IMR-90 (cell line): ENCODE measurements at regions not wholly inside any gene's neighbourhood (a gene's known extent, or its start where the extent isn't known, plus 50 kb on each side); places are given as distances from the start of the nearest gene placed in this dataset.

Experiments used
- ATAC-seq: fragments of 200-7000 bp; cut with Tn5 transposase; 2 replicates; pipeline ENCODE4 v1.9.1; 2020; ENCODE audit warnings: low read depth, mild to moderate bottlenecking, moderate library complexity
- BruUV-seq: library from RNA; stranded (reverse); fragments of 400-500 nt; replicated peaks from 2 replicates; lab custom pipeline; 2021; lab: Mats Ljungman, UMichigan
- CTCF ChIA-PET: fragments of 300-600 bp; formaldehyde crosslinking; extraction: SDS; loops from one replicate; lab custom pipeline; 2021; ENCODE audit warnings: antibody characterized with exemption; lab: Yijun Ruan, JAX
- POLR2A ChIA-PET: fragments of 300-600 bp; sonication (Branson Sonifier 250); formaldehyde crosslinking; loops from one replicate; lab custom pipeline; 2022; ENCODE audit warnings: antibody characterized with exemption; ENCODE audit not compliant: unreplicated experiment; lab: Charles Lee
- DNase-seq: peaks from one replicate; pipeline ENCODE4 v3.0.0; 2013
- H2AFZ ChIP-seq: replicated peaks from 2 replicates; pipeline ENCODE3; 2013; ENCODE audit warnings: low read length, mild to moderate bottlenecking; ENCODE audit not compliant: poor library complexity
- H2AK5ac ChIP-seq: 2 replicates; pipeline ENCODE4 v1.6.1; 2013; ENCODE audit warnings: low read depth, low read length, inconsistent platforms
- H2AK9ac ChIP-seq: replicated peaks from 2 replicates; pipeline ENCODE3; 2013; ENCODE audit warnings: mild to moderate bottlenecking, low read depth, low read length, moderate library complexity; ENCODE audit not compliant: poor library complexity
- H2BK120ac ChIP-seq: 2 replicates; pipeline ENCODE4 v1.6.1; 2013; ENCODE audit warnings: low read depth, low read length, inconsistent platforms
- H2BK15ac ChIP-seq: 3 replicates; pipeline ENCODE4 v1.6.1; 2013; ENCODE audit warnings: low read depth, low read length, inconsistent platforms
- H2BK20ac ChIP-seq: 2 replicates; pipeline ENCODE4 v1.6.1; 2013; ENCODE audit warnings: low read depth, mild to moderate bottlenecking, inconsistent platforms, low read length, moderate library complexity
- H2BK5ac ChIP-seq: 2 replicates; pipeline ENCODE4 v1.6.1; 2013; ENCODE audit warnings: mild to moderate bottlenecking, low read depth, low read length, inconsistent platforms; ENCODE audit not compliant: poor library complexity, severe bottlenecking
- H3K14ac ChIP-seq: replicated peaks from 2 replicates; pipeline ENCODE4 v1.6.1; 2013; ENCODE audit warnings: low read depth, low read length, inconsistent platforms
- H3K18ac ChIP-seq: 2 replicates; pipeline ENCODE4 v1.6.1; 2013; ENCODE audit warnings: low read depth, low read length, control low read depth
- H3K23ac ChIP-seq: 2 replicates; pipeline ENCODE4 v1.6.1; 2013; ENCODE audit warnings: low read depth, low read length, inconsistent platforms
- H3K27ac ChIP-seq: 2 replicates; pipeline ENCODE4 v1.5.1; 2013; ENCODE audit warnings: mild to moderate bottlenecking, control low read depth, low read length; ENCODE audit not compliant: insufficient read depth
- H3K27me3 ChIP-seq: 2 replicates; pipeline ENCODE4 v1.6.1; 2013; ENCODE audit warnings: low read length; ENCODE audit not compliant: control insufficient read depth, insufficient read depth
- H3K36me3 ChIP-seq: 2 replicates; pipeline ENCODE4 v1.6.1; 2013; ENCODE audit warnings: low read length, mixed read lengths; ENCODE audit not compliant: control insufficient read depth, insufficient read depth
- H3K4ac ChIP-seq: 2 replicates; pipeline ENCODE4 v1.6.1; 2013; ENCODE audit warnings: low read depth, low read length, inconsistent platforms
- H3K4me1 ChIP-seq: 2 replicates; pipeline ENCODE4 v1.6.1; 2013; ENCODE audit warnings: low read length, mixed read lengths; ENCODE audit not compliant: control insufficient read depth, insufficient read depth
- H3K4me2 ChIP-seq: 2 replicates; pipeline ENCODE4 v1.6.1; 2013; ENCODE audit warnings: low read depth, mild to moderate bottlenecking, control low read depth, low read length, moderate library complexity
- H3K4me3 ChIP-seq: 2 replicates; pipeline ENCODE4 v1.5.1; 2013; ENCODE audit warnings: low read depth, mild to moderate bottlenecking, control low read depth, low read length, moderate library complexity; ENCODE audit not compliant: insufficient read depth
- H3K56ac ChIP-seq: 2 replicates; pipeline ENCODE4 v1.6.1; 2013; ENCODE audit warnings: low read length, inconsistent platforms; ENCODE audit not compliant: insufficient read depth; ENCODE audit errors: extremely low read depth
- H3K79me1 ChIP-seq, 2 experiments: 2 replicates each; pipeline ENCODE4 v1.6.1; 2013; ENCODE audit warnings: low read length in 2 of 2, inconsistent platforms in 1 of 2, low read depth in 1 of 2
- H3K9ac ChIP-seq: 2 replicates; pipeline ENCODE4 v1.6.1; 2013; ENCODE audit warnings: low read depth, low read length, control low read depth
- H3K9me1 ChIP-seq: 2 replicates; pipeline ENCODE4 v1.6.1; 2013; ENCODE audit warnings: low read length, inconsistent platforms; ENCODE audit not compliant: insufficient read depth
- H3K9me3 ChIP-seq: 2 replicates; pipeline ENCODE4 v1.6.1; 2013; ENCODE audit warnings: low read length; ENCODE audit not compliant: control insufficient read depth, insufficient read depth
- H4K20me1 ChIP-seq: 2 replicates; pipeline ENCODE4 v1.6.1; 2013; ENCODE audit warnings: low read length, inconsistent platforms; ENCODE audit not compliant: insufficient read depth
- H4K5ac ChIP-seq: 2 replicates; pipeline ENCODE4 v1.6.1; 2013; ENCODE audit warnings: mild to moderate bottlenecking, low read depth, low read length, control low read depth
- H4K8ac ChIP-seq, 2 experiments: 2 replicates each; pipeline ENCODE4 v1.6.1; 2013; ENCODE audit warnings: low read depth in 2 of 2, low read length in 2 of 2, control low read depth in 1 of 2, inconsistent platforms in 1 of 2
- H4K91ac ChIP-seq: 2 replicates; pipeline ENCODE4 v1.6.1; 2013; ENCODE audit warnings: low read depth, low read length, inconsistent platforms; ENCODE audit not compliant: insufficient read depth
- CEBPB ChIP-seq: IDR thresholded peaks from 2 replicates; pipeline ENCODE4 v1.6.1; 2012; ENCODE audit warnings: low read depth, low read length, improper control_type of control experiment
- FOS ChIP-seq: fragments of 150-350 bp; IDR thresholded peaks from 2 replicates; pipeline ENCODE4 v1.6.1; 2016; ENCODE audit warnings: low read depth, low read length
- MAZ ChIP-seq: IDR thresholded peaks from 2 replicates; pipeline ENCODE4 v1.6.1; 2012; ENCODE audit warnings: low read depth, mild to moderate bottlenecking, low read length, improper control_type of control experiment, moderate library complexity, borderline replicate concordance
- MXI1 ChIP-seq: IDR thresholded peaks from 2 replicates; pipeline ENCODE4 v1.6.1; 2012; ENCODE audit warnings: low read depth, mild to moderate bottlenecking, low read length, moderate library complexity, borderline replicate concordance
- POLR2A ChIP-seq: IDR thresholded peaks from 2 replicates; pipeline ENCODE4 v1.6.1; 2012; ENCODE audit warnings: mild to moderate bottlenecking, low read depth, low read length
- RAD21 ChIP-seq: IDR thresholded peaks from 2 replicates; pipeline ENCODE4 v1.6.1; 2012; ENCODE audit warnings: low read length, improper control_type of control experiment
- RCOR1 ChIP-seq: IDR thresholded peaks from 2 replicates; pipeline ENCODE4 v1.6.1; 2012; ENCODE audit warnings: mild to moderate bottlenecking, low read length, improper control_type of control experiment; ENCODE audit not compliant: insufficient replicate concordance
- RFX5 ChIP-seq: IDR thresholded peaks from 2 replicates; pipeline ENCODE4 v1.8.0; 2012; ENCODE audit warnings: low read depth, mild to moderate bottlenecking, low read length, moderate library complexity
- SMC3 ChIP-seq: fragments of 150-350 bp; IDR thresholded peaks from 2 replicates; pipeline ENCODE4 v1.6.1; 2016; ENCODE audit warnings: low read depth, mild to moderate bottlenecking, antibody characterized with exemption, low read length, moderate library complexity
- WGBS, 2 experiments: methylation state at CpG; one replicate each; pipeline versions ENCODE4 v1.1.5 to v1.1.7; 2013; ENCODE audit warnings: missing lambda C conversion rate in 2 of 2; ENCODE audit not compliant: insufficient read length in 1 of 2; ENCODE audit errors: extremely low coverage in 2 of 2; 5-methylcytosine and 5-hydroxymethylcytosine counted together
- dilution Hi-C: fragments of 300-500 bp; cut with HindIII; formaldehyde crosslinking; loops from one replicate; pipeline ENCODE4 v1.14.3; 2018; ENCODE audit warnings: low sequenced_read_pairs; ENCODE audit not compliant: unreplicated experiment
- in situ Hi-C: fragments of 300-500 bp; cut with MboI; formaldehyde crosslinking; loops from 3 replicates; pipeline ENCODE4 v1.14.3; 2019; ENCODE audit warnings: low sequenced_read_pairs, inconsistent platforms, mixed read lengths
- intact Hi-C: fragments of 100-400 bp; cut with micrococcal nuclease; formaldehyde crosslinking; loops from 2 replicates; pipeline ENCODE4 v1.10.0; 2022
- TF ChIP-seq, protein P1 (sequence below): fragments of 150-350 bp; IDR thresholded peaks from 2 replicates; pipeline ENCODE4 v1.6.1; 2016; ENCODE audit warnings: low read depth, mild to moderate bottlenecking, low read length, moderate library complexity, borderline replicate concordance
- TF ChIP-seq, protein P2 (sequence below): conservative IDR thresholded peaks from 2 replicates; pipeline ENCODE4 v1.5.1; 2012; ENCODE audit warnings: mild to moderate bottlenecking, low read depth, low read length, improper control_type of control experiment
- TF ChIP-seq, protein P3 (sequence below): fragments of 150-350 bp; IDR thresholded peaks from 2 replicates; pipeline ENCODE4 v1.6.1; 2017; ENCODE audit warnings: mild to moderate bottlenecking, antibody characterized with exemption, low read length, low read depth

DNA sequence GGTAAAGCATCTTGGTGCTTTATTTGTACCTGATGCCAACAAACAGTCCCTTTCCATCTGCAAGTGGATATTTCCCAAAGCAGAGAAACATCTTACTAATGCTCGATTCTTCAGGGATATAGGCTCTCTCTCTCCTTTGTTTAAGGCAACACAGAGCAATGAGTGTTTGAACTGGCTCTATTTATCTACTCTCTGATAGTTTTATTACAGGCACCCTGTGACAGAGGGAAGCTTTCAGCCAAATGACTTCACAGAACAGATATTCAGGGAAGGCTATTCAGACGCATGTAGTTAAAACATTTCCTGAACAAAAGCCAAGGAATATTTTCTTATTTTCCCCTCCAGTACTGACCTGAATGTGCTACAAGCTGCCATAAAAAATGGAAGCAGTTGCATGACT is 141.8 kb downstream of the YIPF5 start:
- H3K4me2 ChIP-seq: peak overlapping the region; percentile 88
- H2AK5ac ChIP-seq: no peak overlapping the region
- 0 out of 2 replicates have a peak overlapping the region, but pooled peaks have one; percentile 11 for H4K91ac ChIP-seq
- no peak overlapping the region for H3K56ac ChIP-seq
- H4K5ac ChIP-seq: peak overlapping the region; percentile 68; the same call in 1 of the 2 replicates
- peaks cover 10% of the 10 kb centered on the region for H3K4me1 ChIP-seq
- H2BK15ac ChIP-seq: no peak overlapping the region; the same call in 1 of the 3 replicates
- H4K20me1 ChIP-seq: no peaks in the 10 kb centered on the region
- DNase-seq (peak; percentile 84), ATAC-seq (peak; percentile 90)
- in situ Hi-C loops (no loop called here), intact Hi-C loops (no loop called here), dilution Hi-C loops (no loop called here)
- H3K9me3 ChIP-seq: no peaks in the 10 kb centered on the region
- no peak overlapping the region for H2AK9ac ChIP-seq
- no peaks in the 10 kb centered on the region for H3K9me1 ChIP-seq
- H2BK20ac ChIP-seq: peak overlapping the region; percentile 48; the same call in 1 of the 2 replicates
- H2AFZ ChIP-seq: peak overlapping the region; percentile 53
- no peak overlapping the region; the same call in 1 of the 2 replicates for H3K4me3 ChIP-seq
- H3K18ac ChIP-seq: peak overlapping the region; percentile 70; the same call in 1 of the 2 replicates
- H3K27me3 ChIP-seq: no peaks in the 10 kb centered on the region
- H3K14ac ChIP-seq: peak overlapping the region; percentile 33
- peak overlapping the region; percentile 24 to 55; a peak in 3 of 4 replicates for H4K8ac ChIP-seq
- no peaks in the 10 kb centered on the region for H3K79me1 ChIP-seq
- BruUV-seq: no TSS peak
- WGBS, 2 experiments: no CpG with 5 or more reads among the region's 2 CpGs
- ChIA-PET CTCF (interaction anchor here (1.1 kb wide), 1 partner anchor 9 kb away, joined by 4 read pairs; no protein-coding TSS in a partner anchor), POLR2A (no interaction called here)
- no peaks in the 10 kb centered on the region for H3K36me3 ChIP-seq
- peak overlapping the region; percentile 26; the same call in 1 of the 2 replicates for H2BK120ac ChIP-seq
- H2BK5ac ChIP-seq: peak overlapping the region; percentile 83
- H3K23ac ChIP-seq: 0 out of 2 replicates have a peak overlapping the region, but pooled peaks have one; percentile 23
- peak overlapping the region; percentile 70; the same call in 1 of the 2 replicates for H3K27ac ChIP-seq
- TF ChIP-seq RAD21: no peak
- no peak for TF ChIP-seq POLR2A
- no peak for TF ChIP-seq MXI1
- TF ChIP-seq, protein P1, sequence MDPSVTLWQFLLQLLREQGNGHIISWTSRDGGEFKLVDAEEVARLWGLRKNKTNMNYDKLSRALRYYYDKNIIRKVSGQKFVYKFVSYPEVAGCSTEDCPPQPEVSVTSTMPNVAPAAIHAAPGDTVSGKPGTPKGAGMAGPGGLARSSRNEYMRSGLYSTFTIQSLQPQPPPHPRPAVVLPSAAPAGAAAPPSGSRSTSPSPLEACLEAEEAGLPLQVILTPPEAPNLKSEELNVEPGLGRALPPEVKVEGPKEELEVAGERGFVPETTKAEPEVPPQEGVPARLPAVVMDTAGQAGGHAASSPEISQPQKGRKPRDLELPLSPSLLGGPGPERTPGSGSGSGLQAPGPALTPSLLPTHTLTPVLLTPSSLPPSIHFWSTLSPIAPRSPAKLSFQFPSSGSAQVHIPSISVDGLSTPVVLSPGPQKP: no peak
- TF ChIP-seq, protein P2, sequence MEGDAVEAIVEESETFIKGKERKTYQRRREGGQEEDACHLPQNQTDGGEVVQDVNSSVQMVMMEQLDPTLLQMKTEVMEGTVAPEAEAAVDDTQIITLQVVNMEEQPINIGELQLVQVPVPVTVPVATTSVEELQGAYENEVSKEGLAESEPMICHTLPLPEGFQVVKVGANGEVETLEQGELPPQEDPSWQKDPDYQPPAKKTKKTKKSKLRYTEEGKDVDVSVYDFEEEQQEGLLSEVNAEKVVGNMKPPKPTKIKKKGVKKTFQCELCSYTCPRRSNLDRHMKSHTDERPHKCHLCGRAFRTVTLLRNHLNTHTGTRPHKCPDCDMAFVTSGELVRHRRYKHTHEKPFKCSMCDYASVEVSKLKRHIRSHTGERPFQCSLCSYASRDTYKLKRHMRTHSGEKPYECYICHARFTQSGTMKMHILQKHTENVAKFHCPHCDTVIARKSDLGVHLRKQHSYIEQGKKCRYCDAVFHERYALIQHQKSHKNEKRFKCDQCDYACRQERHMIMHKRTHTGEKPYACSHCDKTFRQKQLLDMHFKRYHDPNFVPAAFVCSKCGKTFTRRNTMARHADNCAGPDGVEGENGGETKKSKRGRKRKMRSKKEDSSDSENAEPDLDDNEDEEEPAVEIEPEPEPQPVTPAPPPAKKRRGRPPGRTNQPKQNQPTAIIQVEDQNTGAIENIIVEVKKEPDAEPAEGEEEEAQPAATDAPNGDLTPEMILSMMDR: no peak
- TF ChIP-seq FOS: no peak
- no peak for TF ChIP-seq SMC3
- TF ChIP-seq MAZ: no peak
- TF ChIP-seq CEBPB: no peak
- TF ChIP-seq, protein P3, sequence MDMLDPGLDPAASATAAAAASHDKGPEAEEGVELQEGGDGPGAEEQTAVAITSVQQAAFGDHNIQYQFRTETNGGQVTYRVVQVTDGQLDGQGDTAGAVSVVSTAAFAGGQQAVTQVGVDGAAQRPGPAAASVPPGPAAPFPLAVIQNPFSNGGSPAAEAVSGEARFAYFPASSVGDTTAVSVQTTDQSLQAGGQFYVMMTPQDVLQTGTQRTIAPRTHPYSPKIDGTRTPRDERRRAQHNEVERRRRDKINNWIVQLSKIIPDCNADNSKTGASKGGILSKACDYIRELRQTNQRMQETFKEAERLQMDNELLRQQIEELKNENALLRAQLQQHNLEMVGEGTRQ: no peak
- TF ChIP-seq RCOR1: no peak
- no peak for TF ChIP-seq RFX5
- H3K9ac ChIP-seq: no peak overlapping the region; the same call in 1 of the 2 replicates
- no peak overlapping the region; the same call in 1 of the 2 replicates for H3K4ac ChIP-seq
